Activated naive CD4-positive, alpha-beta T cell (primary cell): ENCODE measurements at regions not wholly inside any gene's neighbourhood (a gene's known extent, or its start where the extent isn't known, plus 50 kb on each side); places are given as distances from the start of the nearest gene placed in this dataset.
"Not testable (repeated sequence)": the region's sequence is repeated elsewhere in the genome, so short reads cannot be mapped to it uniquely, and the experiment has no call there.

Experiments
- DNase-seq, 4 experiments: peaks; one replicate each; lab custom pipeline; 2025; lab: John Stamatoyannopoulos, UW

DNA sequence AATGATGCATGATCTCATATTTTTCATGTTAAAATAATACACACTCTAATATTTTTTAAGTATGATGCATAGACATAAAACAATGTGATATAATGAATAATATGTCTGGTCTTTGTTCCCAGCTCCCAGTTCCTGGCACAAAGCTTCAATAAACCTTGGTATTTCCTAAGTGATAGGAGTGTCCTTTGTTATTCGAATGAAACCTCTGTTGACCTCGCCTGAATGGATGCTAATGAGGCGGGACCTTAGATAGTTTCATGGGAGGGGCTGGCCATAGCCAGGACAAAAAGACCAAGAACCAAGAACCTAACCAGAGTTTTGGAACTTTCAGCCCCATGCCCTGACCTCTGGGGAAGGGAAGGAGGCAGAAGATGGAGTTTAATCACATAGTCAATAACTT is 257.7 kb upstream of the COPS8 start:
- no peak for DNase-seq

DNA sequence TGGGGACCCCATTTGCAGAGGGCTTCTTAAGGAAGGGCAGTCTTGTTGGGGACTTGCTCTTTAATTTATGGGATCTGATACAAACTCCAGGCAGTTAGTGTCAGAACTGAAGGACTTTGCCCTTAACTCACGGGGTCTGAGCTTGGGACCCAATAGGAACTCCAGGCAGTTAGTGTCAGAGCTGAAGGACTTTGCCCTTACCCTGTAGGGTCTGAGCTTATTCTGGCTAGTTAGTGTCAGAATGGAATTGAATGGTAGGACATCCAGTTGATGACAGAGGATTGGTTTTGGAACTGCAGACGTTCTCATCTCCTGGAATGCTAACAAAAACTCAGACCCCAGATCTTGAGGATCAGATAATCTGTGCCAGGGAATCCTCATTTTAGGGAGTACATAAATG is 256.9 kb upstream of the COPS8 start:
- DNase-seq: no peak

DNA sequence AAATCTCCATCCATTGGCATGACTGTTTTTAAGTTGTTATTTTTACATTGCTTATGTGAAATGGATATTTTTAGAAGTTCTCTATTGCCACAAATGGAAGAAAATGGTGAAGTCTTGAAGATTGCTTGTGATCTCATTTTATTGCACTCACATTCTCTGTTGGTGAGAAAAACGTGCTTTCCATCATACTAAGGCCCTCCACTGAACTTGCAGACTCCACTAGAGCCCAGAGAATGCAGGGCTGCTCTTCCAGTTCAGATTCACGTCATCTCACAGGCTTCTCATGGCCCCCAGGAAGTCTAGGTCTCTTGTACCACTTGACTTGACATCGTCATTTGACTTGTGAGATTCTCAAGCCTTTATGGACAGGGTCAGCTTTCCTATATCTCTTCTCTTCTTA is 254.8 kb upstream of the COPS8 start:
- DNase-seq: no peak

DNA sequence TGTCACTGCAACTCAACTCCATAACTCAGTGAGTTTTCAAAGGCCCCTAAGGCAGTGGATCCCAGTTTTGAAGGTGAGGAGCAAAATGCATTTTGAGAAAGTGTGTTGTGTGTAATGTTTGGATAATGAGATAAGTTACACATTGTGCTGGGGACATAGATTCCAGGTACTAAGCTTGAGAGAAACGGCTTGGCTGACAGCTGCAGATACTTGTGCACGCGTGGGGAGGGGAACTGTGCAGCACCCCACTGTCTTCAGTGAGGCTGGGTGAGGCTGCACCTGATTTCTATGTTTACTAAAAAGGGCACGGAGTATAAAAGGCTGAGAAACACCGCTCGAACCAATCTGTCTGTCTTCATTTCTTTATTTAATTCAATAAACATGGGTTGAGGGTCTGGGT is 254.0 kb upstream of the COPS8 start:
- no peak for DNase-seq

DNA sequence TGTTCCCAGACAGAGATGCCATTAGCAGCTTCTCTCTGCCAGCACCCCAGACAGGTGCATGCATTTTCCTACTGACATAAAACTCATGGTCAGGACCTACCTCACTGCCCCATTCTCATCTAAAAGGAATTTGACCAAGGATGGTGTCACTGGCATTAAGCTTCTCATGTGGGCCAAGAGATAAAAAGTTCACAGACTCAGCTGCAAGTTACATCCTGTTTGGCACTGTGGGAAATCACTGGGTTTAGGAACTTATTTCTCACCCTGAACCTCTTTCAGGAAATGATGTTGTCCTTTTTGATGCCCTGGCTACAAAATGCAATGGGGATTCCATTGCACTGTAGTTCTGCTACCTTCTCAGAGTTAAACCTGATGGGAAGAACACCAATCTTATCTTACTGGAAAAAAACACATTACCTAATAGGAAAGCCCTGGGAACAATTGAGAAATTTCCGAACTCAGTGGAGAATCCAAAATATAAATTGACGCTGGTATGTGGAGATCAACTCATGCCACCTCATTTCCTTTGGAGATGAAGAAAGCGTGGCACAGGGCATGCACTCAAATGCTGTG is 252.1 kb upstream of the COPS8 start:
- DNase-seq: no peak

DNA sequence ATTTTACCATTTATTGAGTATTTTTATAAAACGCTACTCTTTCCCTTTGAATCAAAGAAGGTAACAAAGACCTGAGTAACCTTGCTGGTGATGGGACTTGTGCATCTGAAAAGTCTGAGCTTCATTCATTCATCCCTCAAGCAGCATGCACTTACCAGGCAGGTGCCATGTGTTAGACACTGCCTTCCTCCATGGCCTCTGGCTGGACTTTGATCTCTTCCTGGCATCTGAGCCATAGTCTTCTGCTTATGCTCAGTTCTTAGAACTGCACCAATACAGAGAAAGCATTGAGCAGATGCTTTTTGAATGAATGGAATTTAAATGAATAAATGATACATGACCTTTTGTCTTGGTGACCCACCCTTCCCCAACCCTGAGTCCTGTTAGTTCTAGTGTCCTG is 251.4 kb upstream of the COPS8 start:
- no peak for DNase-seq

DNA sequence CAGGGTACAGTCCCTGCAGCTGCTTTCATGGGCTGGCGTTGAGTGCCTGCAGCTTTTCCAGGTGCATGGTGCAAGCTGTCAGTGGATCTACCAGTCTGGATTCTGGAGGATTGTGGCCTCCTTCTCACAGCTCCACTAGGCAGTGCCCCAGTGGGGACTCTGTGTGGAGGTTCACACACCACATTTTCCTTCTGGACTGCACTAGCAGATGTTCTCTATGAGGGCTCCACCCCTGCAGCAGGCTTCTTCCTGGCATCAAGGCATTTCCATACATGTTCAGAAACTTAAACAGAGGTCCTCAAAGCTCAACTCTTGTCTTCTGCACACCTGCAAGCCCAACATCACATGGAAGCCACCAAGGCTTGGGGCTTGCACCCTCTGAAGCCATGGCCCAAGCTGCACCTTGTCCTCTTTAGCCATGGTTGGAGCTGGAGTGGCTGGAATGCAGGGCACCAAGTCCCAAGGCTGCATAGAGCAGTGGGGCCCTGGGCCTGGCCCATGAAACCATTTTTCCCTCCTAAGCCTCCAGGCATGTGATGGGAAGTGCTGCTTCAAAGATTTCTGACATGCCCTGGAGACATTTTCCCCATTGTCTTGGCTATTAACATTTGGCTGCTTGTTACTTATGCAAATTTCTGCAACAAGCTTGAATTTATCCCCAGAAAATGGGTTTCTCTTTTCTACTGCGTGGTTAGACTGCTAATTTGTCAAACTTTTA is 250.2 kb upstream of the COPS8 start:
- DNase-seq: no peak

DNA sequence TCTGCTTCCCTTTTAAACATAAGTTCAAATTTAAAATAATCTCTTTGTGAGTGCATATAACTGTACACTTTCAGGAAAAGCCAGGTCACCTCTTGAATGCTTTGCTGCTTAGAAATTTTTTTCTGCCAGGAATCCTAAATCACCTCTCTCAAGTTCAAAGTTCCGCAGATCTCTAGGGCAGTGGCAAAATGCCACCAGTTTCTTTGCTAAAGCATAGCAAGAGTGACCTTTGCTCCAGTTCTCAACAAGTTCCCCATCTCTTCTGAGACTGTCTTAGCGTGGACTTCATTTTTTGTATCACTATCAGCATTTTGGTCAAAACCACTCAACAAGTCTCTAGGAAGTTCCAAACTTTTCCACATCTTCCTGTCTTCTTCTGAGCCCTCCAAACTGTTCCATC is 249.7 kb upstream of the COPS8 start:
- DNase-seq: not testable (repeated sequence)

DNA sequence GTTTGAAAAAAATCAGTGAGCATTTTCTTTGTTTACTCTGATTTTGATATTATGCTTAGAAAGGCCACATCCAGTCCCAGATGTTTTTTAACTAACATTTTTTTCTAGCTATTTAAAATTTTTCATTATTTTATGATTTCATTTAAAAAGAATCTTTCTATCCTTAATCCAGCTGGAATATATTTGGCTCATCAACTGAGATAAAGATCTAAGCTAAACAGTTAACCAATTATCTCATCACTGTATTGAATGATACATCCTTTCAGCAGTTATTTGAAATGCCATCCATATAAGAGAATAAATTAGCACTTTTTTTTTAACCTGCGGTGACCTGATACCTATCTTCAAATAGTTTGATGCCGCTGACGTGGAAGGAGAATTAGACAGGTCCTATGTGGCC is 245.5 kb upstream of the COPS8 start:
- DNase-seq: no peak

DNA sequence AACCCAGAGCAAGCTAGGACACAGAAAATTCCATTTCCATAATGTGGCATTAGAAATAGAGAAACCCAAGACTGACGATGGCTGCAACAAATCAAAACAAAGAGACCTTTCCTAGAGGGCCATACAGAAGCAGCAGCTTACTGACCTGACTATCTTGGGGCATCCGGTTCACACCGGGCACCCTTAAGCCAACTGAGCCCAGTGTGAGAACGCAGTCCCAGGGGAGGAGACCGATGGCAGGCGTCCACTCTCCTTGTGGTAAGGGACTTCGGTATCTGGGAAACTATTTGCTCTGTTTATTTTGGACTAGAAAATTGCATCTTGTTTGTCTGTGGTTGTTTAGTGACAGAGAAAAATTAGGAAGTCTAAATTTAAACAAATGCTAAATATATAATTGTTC is 244.8 kb upstream of the COPS8 start:
- no peak for DNase-seq

DNA sequence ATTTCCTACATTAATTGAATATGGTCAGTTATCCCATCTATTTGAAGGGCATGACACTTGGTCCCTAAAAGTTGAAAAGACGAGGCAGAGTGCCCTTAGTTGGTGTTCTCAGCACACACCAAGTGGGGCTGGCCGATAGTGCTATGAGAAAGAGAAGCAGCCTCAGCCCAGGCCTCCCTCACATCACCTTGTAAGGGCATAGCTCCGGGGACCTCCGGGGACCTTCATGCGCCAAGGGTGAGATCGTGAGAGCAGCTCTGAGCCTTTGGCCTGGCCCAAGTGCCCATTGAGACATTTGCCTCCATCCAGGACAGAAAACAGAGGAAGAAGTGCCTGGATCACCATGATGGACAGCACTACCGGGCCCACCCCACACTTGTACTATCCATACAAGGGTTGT is 244.3 kb upstream of the COPS8 start:
- DNase-seq: no peak

DNA sequence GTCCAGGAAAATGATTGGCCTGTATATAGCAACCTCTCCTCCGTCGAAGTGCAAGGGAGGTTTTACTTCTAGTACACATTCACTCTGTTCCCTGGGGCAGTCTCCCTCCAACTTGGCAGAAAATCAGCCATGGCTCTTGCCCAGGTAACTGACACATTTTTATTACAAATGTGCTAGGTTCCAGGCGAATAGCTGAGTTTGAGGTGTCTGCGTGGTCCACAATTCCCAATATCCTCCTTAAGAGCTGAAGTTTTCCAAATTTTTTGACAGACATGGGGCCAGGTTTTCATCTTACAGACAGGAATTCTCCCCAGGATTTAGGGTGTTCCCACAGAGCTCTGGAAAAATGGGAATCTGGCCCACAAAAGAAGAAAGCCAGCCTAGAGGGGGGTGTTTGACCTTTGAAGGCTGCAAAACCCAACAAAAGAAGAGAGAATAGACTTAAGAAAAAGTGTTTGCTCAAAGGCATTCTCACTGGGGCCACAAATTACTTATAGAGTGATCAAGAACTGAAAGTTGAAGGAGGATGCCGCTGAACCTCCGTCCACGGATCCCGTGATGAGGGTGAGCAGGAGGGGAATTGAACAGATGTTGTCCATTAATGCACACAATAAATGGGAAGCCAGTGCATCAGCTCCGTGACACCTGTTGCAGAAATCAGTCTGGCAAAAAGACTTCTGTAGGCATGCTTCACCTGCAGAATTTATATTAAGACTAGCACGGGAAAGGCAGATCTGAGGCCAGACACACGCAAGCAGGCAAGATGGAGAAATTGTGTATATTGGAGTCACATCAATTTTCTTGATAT is 242.3 kb upstream of the COPS8 start:
- no peak for DNase-seq

DNA sequence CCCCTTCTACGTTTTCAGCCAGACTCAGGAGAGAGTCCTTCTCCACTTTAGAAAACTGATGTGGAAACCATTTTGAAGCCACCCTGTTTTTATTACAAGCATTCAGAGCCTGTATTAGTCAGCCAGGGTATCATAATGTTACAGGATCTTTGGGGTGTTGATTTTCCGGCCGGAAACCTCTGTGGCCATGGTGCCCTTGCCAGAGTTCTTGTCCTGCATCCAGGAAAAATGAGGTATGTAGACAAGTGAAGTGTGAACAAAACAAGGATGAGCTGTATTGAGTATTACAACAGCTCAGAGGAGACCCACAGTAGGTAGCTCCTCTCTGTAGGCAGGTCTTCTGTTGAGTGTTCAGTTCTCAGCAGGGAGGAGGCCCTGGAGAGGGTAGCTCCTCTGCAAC is 241.0 kb upstream of the COPS8 start:
- no peak for DNase-seq

DNA sequence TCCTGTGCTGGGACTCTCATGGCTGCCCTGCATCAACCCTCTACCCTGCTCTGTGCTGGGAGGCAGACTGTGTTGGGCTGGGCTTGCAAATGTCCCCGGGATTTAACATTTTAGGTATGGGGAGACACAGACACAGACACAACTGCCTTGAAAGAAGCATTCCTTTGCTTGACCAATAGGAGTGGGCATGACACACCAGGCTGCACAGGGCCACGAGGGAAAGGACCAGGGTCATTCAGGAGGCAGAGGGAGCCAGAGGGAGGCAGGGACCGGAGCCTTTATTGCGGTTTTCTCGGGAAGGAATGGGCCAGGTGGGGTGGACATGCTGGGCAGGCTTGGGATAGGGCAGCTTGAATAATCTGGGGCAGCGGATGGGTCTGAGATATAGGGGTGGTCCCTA is 238.7 kb upstream of the COPS8 start:
- no peak for DNase-seq

DNA sequence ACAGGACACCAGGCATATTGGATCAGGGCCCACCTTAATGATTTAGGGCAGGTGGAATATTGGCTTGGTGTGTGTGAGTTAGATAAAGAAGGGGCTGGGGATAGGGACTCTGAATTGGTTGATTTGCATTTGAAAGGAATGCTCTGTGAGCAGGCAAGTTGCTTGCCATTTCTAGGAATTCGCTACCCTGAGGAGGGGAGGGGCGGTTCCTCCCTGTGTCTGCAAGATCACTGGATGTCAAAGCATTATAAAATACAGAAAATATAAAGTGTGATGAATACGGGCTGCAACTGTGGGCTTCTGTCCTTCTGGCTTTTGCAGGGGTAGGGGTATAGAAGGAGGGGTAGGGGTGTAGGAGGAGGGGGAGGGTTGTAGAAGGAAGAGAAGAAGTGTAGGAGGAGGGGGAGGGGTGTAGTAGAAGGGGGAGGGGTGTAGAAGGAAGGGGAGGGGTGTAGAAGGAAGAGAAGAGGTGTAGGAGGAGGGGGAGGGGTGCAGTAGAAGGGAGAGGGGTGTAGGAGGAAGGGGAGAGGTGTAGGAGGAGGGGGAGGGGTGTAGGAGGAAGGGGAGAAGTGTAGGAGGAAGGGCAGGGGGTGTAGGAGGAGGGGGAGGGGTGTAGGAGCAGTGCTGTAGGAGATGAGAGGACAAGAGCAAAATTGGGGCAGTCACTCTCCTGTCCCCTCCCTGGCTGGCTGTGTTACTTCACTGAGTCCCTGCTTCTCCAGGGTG is 238.0 kb upstream of the COPS8 start:
- no peak for DNase-seq

DNA sequence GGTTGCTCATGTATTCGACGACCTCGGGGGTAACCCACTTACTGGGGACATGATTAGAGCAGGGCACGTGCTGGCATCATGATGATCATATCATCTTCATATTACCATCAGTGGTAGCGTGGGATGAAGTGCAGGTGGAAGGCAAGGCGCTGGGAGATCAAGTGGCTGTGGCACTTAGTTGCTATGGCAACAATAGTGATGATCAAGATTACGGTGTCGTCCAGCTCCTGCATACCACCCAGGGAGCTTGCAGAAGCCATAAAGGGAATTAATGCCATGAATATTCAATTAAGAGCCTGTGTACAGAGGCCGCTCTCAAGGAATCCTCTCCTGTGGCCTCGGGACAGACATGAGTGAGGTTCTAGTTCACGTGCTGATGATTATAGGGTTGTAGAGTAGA is 237.2 kb upstream of the COPS8 start:
- DNase-seq: no peak

DNA sequence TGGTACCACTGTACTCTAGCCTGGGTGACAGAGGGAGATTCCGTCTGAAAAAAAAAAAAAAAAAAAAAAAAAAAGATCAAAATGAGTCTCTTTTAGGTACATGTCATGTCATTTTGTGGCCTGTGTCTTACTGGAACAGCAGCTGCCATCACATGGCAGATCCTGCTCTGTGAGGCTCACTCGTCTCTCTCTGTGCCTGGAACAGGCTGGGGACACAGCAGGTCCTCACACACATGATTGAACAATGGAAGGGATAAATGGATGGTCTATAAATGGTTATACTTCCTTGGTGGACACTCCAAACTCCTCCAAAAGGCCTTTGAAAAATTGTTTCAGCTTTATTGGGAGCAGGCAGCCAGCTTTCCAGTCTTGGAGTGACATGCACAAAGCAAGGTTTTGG is 236.2 kb upstream of the COPS8 start:
- no peak for DNase-seq

DNA sequence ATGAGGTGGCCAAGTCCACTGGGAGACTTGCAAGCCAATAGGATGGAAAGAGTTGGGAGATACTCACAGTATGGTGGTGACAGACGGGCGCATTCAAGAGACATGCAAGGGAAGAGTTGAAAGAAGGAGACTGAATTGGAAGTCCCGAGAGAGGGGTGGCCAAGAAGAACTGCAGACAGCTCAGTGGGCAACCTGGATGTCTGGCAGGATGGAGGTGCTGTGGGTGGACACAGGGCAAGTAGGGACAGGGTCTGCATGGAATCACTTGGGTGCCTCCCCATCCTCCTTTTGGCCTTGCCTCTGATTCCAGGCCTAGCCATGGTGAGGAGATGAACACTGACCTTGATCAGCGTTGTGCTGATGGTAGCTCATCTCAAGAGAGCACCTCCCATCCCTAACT is 235.7 kb upstream of the COPS8 start:
- DNase-seq: no peak

DNA sequence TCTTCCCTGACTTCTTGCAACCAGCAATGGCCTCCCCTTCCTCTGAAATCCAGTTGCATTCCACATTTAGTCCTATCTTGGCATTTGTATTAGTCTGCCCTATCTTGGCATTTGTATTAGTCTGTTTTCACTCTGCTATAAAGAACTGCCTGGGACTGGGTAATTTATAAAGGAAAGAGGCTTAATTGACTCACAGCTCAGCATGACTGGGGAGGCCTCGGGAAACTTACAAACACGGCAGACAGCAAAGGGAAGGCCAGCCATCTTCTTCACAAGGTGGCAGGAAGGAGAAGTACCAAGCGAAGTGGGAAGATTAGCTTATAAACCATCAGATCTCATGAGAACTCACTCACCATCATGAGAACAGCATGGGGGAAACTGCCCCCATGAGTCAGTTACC is 234.5 kb upstream of the COPS8 start:
- DNase-seq: no peak

DNA sequence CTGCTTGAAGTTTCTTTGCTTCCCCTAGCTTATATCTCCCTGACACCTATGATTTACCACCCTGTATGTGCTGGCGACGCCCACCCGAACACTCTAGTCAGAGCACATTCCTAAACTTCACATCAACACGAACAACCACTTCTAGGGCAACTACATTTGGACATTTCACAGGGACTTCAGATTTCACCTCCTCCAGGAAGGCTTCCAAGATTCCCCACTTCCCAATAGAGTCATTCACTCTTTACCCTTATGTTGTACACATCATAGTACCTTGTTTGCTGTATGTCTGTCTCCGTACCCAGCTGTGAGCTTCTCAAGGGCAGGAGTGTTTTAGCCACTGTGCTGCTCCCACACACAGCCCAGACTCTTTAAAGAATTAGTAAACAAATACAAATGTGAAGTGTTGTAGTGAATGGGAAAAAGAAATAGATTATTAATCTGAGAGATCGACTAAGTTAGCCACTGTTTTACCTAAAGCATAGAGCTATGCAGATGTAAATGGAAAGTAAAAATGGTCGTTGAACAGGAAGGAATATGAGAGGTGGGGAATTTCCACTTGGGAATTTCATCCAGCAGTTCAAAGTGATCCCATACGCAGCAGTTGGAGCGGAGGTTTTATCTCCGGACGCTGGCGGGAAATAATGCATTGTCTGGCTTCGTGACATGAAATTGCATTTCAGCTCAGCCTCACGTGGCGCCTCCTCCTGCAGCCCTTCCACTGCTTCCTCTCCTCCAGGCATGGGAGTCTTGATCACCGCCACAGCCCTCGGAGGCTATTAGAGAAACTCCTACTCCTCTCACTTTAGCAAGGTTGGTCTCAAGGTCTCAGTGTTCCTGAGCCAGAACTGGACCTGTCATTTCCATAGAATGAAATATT is 233.4 kb upstream of the COPS8 start:
- no peak for DNase-seq

DNA sequence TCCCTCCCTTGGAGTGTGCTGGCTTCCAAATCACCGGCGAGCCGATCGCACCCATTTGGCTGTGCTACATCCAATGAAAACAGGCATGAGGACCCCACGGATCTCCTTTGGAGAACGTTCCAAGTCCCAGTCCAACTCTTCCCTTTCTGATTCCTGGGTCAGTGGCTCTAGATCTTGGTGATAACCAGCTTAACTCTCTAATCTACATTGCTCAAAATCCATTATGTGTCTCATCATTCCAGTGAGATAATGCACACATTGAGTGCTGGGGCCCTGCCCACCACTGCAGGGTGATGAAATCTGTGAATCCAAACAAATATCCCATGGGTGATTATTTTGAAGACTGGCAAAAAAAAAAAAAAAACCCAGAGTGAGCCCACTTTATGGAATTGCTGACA is 232.7 kb upstream of the COPS8 start:
- DNase-seq: no peak

DNA sequence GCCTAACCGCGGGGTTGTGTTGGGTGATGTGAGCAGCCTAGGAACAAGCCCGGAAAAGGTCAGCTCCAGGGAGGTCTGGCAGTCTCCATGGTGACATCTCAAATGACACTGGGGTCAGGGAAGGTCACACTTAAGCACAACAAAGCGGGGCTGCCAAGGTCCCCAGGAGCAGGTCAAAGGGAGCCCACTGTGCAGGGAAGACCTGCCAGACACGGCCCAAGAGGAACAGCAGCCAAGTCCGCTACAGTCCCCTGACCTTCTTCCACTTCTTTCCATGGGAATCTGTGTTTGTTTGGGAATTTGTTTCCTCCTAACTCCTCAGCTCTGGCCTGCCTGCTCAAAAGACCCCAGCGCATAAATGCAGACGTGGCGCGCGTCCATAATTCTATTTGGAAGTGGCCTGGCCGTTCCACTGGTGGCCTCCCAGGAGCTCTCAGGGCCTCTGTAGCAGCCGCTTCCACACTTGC is 232.1 kb upstream of the COPS8 start:
- no peak for DNase-seq
